GM18870 (cell line): ENCODE measurements at regions not wholly inside any gene's neighbourhood (a gene's known extent, or its start where the extent isn't known, plus 50 kb on each side); places are given as distances from the start of the nearest gene placed in this dataset.
"Not testable (repeated sequence)": the region's sequence is repeated elsewhere in the genome, so short reads cannot be mapped to it uniquely, and the experiment has no call there.

ENCODE experiments used
- ATAC-seq: cut with Tn5 transposase; IDR thresholded peaks from one replicate; pipeline ENCODE4 v1.9.1; 2021; ENCODE audit warnings: moderate library complexity; ENCODE audit not compliant: unreplicated experiment

DNA sequence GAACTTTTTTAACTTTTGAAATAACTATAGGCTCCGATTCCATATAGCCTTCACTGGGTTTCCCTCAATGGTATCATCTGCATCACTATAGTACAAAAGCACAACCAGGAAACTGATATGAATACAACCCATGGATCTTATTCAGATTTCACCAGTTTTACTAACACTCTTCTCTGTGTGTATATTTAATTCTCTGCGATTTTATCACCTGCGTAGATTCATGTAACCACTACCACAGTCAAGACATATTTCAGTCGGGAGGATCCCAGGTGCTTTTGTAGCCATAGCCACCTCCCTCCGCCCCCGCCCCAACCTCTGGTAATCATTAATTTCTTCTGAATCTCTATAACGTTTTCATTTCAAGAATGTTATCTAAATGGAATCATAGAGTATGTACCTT, 82.8 kb upstream of the C7orf33 start:
- no peak for ATAC-seq

DNA sequence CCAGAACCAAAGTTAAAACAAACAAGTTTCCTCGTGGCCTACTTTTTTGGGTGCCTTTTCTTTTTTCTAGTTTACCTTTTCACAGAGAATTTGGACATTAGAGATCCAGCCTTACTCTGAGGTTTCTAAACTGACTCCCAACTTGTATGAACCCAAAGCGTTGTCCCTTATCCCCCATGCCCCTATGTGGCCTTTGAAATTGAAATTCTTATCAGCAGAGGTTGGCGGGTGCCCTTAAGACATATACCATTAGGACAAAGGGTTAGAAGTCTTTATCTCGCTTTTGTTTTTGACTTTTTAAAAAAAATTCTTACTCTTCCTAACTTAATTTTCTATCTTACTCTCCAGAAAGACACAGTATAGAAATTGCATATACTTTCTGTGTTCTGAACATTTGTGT, 76.3 kb upstream of the C7orf33 start:
- ATAC-seq, result no peak

- no peak for ATAC-seq
These were observed 75.3 kb upstream of the C7orf33 start for GRCh38 chr7:148515237-148515636.

- ATAC-seq, result no peak
These were observed 74.6 kb upstream of the C7orf33 start for GRCh38 chr7:148515728-148516695.

GRCh38 chr7:148519386-148519785, 71.2 kb upstream of the C7orf33 start:
- not testable (repeated sequence) for ATAC-seq

GRCh38 chr7:148521271-148521670, 69.3 kb upstream of the C7orf33 start:
- no peak for ATAC-seq

DNA sequence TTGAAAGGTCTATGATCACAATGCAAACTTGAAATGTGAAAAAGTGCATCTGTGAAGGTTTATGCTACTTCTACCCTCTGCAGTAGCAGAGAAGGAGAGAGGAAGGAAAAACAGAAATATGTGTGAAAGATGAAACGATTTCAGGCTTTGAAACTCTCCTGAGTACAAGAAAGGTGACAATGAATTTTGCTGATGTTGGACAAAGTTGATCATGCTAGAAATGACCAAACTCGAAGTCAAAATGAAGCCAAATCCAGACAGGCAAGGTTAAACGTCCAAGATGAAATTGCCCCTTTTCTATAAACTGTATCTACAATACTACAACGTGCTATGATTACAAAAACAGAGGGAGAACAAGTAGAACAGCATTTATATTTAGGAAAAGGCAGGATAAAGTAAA, 67.0 kb upstream of the C7orf33 start:
- no peak for ATAC-seq

- no peak for ATAC-seq
These were observed 65.9 kb upstream of the C7orf33 start for GRCh38 chr7:148524479-148525224.

DNA sequence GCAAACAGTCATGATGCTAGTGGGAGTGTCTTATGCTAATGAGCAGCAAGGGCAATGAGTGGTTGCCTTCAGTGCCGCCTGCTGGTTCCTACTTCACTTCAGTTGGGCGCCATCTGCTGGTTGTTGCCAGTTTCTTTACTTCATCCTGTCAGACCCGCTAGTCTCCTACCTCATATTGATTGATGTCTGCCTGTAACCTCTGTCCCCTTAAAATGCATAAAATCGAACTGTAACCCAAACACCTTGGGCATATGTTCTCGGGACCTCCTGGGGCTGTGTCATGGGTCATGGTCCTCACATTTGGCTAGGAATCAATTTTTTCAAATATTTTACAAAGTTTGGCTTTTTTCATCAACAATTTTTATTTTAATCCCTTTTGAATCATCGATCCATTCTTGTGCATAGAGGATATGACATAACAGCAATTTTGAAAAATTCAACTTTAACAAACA, 62.8 kb upstream of the C7orf33 start:
- peak; percentile 98 for ATAC-seq

DNA sequence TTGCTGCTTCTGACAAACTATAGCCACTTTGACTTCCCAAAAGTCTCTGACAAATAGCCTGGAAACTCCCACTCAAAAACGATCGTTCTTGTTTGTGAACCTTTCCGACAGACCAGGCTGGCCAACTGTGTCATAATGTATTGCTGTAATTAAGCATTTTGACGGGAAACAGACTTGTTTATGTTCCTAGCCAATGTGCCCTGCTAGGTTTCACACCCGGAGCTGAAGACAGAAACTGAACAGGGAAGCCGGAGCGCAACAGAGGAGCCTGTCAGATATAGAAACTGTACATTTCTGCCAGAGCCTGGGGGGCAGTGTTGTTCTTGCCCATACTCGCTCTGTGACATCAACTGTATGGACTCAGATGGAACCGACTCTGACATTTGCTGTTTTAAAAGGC, 55.3 kb upstream of the C7orf33 start:
- ATAC-seq, result peak; percentile 75

DNA sequence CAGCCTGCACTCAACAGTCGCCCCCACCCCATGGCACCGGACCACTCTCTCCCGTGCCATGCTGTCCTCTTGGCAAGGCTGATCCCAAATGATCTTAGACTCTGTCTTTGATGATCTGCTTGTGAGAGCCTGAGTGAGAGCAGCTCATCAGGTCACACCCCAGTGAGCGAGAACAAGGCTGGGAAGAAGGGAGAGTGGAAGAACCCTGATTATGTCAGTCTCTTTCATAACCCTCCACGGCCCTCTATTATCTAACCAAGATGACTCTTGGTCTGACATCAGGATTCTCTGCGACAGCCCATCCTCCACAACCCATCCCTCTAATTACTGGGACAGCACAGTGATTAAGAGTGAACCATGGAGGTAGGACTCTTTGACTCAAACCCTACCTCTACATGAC, 53.1 kb upstream of the C7orf33 start:
- peak; percentile 63 for ATAC-seq

- no peak for ATAC-seq
These were observed 50.4 kb upstream of the C7orf33 start for GRCh38 chr7:148540041-148540738.
